GM13976 (cell line): ENCODE measurements at regions not wholly inside any gene's neighbourhood (a gene's known extent, or its start where the extent isn't known, plus 50 kb on each side); places are given as distances from the start of the nearest gene placed in this dataset.

Source experiments
- DNase-seq: peaks from one replicate; pipeline ENCODE4 v3.0.0; 2012; ENCODE audit warnings: low spot score
- CTCF ChIP-seq: IDR thresholded peaks from 2 replicates; pipeline ENCODE4 v1.5.1; 2012; ENCODE audit warnings: borderline replicate concordance, mild to moderate bottlenecking; ENCODE audit not compliant: insufficient read depth; ENCODE audit errors: extremely low read depth, missing control alignments, control extremely low read depth
- in situ Hi-C: fragments of 300-500 bp; cut with MboI; formaldehyde crosslinking; loops from one replicate; pipeline ENCODE4 v1.12.0; 2022; ENCODE audit warnings: low sequenced_read_pairs, mixed read lengths, inconsistent platforms; ENCODE audit not compliant: unreplicated experiment

- in situ Hi-C loops, result no loop called here
- no peak for DNase-seq
- no peak for TF ChIP-seq CTCF
Measured at GRCh38 chr12:74440469-74440868, 97.2 kb upstream of the ATXN7L3B start.

- no peak for DNase-seq
- no peak for TF ChIP-seq CTCF
- in situ Hi-C loops, result no loop called here
Measured at GRCh38 chr12:74441872-74442271, 95.8 kb upstream of the ATXN7L3B start.

GRCh38 chr12:74446466-74446865 lies 91.2 kb upstream of the ATXN7L3B start:
- DNase-seq, result no peak
- in situ Hi-C loops, result no loop called here
- no peak for TF ChIP-seq CTCF

- no peak for TF ChIP-seq CTCF
- in situ Hi-C loops, result no loop called here
- no peak for DNase-seq
Measured at GRCh38 chr12:74449872-74450271, 87.8 kb upstream of the ATXN7L3B start.

GRCh38 chr12:74454109-74454508 lies 83.5 kb upstream of the ATXN7L3B start:
- no peak for DNase-seq
- TF ChIP-seq CTCF, result no peak
- in situ Hi-C loops, result no loop called here

GRCh38 chr12:74455429-74455828 lies 82.2 kb upstream of the ATXN7L3B start:
- DNase-seq, result no peak
- in situ Hi-C loops, result no loop called here
- no peak for TF ChIP-seq CTCF

- DNase-seq, result no peak
- in situ Hi-C loops, result no loop called here
- TF ChIP-seq CTCF, result no peak
Measured at GRCh38 chr12:74456431-74456830, 81.2 kb upstream of the ATXN7L3B start.
